ENCODE measurements at regions not wholly inside any gene's neighbourhood (a gene's known extent, or its start where the extent isn't known, plus 50 kb on each side); places are given as distances from the start of the nearest gene placed in this dataset.

DNA sequence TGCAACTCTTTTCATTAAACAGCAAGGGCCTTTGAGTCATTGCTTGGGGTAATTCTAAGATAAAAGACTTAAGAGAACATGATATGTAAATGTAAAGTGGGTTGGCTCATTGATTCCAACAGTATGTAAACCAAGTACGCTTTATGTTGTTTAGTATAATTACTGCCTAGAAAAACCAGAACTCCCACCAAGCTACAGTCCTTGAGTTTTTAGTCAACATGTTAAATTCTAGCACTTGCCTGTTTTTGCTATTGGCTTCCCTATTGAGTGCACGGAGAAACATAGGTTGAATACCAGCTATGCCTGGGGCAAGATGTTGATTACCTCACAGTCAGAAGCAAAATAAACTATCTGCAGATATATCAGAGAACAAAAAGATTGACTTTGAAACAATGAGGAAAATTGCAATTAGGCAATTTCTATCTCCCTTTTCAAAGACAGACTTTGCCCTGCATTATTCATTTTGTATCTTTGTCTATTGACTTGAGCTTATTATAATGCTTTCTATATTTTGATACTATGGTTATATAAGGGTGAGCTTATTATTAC, 179.3 kb downstream of the ZPLD1 start:
- no peak overlapping the region for H3K4me3 ChIP-seq (replicated peaks; ENCODE audit: insufficient read depth, low read length)
- H3K27ac ChIP-seq (replicated peaks), result no peak overlapping the region
- no peak for DNase-seq (ENCODE audit: low read depth in 1 of 2, low spot score in 1 of 2)
- no peak for TF ChIP-seq SPI1 (IDR thresholded peaks at IDR 0.05; ENCODE audit: borderline replicate concordance, low read depth)
- TF ChIP-seq GABPA (IDR thresholded peaks at IDR 0.05; ENCODE audit: low read depth), result no peak
- TF ChIP-seq POLR2AphosphoS5 (IDR thresholded peaks at IDR 0.05; ENCODE audit: low read depth), result no peak
- TF ChIP-seq, protein P1, sequence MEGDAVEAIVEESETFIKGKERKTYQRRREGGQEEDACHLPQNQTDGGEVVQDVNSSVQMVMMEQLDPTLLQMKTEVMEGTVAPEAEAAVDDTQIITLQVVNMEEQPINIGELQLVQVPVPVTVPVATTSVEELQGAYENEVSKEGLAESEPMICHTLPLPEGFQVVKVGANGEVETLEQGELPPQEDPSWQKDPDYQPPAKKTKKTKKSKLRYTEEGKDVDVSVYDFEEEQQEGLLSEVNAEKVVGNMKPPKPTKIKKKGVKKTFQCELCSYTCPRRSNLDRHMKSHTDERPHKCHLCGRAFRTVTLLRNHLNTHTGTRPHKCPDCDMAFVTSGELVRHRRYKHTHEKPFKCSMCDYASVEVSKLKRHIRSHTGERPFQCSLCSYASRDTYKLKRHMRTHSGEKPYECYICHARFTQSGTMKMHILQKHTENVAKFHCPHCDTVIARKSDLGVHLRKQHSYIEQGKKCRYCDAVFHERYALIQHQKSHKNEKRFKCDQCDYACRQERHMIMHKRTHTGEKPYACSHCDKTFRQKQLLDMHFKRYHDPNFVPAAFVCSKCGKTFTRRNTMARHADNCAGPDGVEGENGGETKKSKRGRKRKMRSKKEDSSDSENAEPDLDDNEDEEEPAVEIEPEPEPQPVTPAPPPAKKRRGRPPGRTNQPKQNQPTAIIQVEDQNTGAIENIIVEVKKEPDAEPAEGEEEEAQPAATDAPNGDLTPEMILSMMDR (IDR thresholded peaks at IDR 0.05; ENCODE audit: insufficient read depth, low read length), result no peak
- TF ChIP-seq REST (IDR thresholded peaks at IDR 0.05; ENCODE audit: insufficient replicate concordance, low read depth), result no peak
- no peaks in the 10 kb centered on the region for H3K27me3 ChIP-seq (ENCODE audit: insufficient read depth, poor library complexity, severe bottlenecking)

DNA sequence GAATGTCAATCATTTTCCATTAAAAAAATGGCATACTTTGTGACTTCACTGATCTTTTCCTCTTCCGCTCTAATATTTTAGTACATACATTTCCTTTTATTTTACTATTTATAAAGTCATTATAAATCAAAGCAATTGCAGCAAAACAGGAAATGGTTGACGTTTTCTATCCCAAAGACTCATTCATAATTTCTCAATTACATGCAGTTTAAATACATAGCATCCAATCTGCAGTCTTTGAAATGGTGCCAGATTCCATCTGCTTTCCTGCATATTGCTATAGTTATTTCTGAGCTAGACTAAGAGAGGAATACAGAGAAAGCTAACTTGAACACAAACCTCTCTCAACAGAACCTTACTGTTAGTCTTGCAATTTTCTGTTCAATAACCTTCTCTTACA, 179.8 kb downstream of the ZPLD1 start:
- Histone ChIP-seq H3K4me3 (replicated peaks; ENCODE audit: insufficient read depth, low read length) (no peak overlapping the region), H3K27me3 (ENCODE audit: insufficient read depth, poor library complexity, severe bottlenecking) (no peaks in the 10 kb centered on the region), H3K27ac (replicated peaks) (no peak overlapping the region)
- no peak for DNase-seq (ENCODE audit: low read depth in 1 of 2, low spot score in 1 of 2)
- no peak for TF ChIP-seq SPI1 (IDR thresholded peaks at IDR 0.05; ENCODE audit: borderline replicate concordance, low read depth)

- Histone ChIP-seq H3K27ac (replicated peaks) (no peak overlapping the region), H3K27me3 (ENCODE audit: insufficient read depth, poor library complexity, severe bottlenecking) (no peaks in the 10 kb centered on the region), H3K4me3 (replicated peaks; ENCODE audit: insufficient read depth, low read length) (no peak overlapping the region)
- TF ChIP-seq GABPA (IDR thresholded peaks at IDR 0.05; ENCODE audit: low read depth) (no peak), SPI1 (IDR thresholded peaks at IDR 0.05; ENCODE audit: borderline replicate concordance, low read depth) (no peak), REST (IDR thresholded peaks at IDR 0.05; ENCODE audit: insufficient replicate concordance, low read depth) (no peak), POLR2AphosphoS5 (IDR thresholded peaks at IDR 0.05; ENCODE audit: low read depth) (no peak)
- TF ChIP-seq, protein P1 (IDR thresholded peaks at IDR 0.05; ENCODE audit: insufficient read depth, low read length), result no peak
- DNase-seq (ENCODE audit: low read depth in 1 of 2, low spot score in 1 of 2), result no peak
These were observed 182.6 kb downstream of the ZPLD1 start for GRCh38 chr3:102617381-102617780.

DNA sequence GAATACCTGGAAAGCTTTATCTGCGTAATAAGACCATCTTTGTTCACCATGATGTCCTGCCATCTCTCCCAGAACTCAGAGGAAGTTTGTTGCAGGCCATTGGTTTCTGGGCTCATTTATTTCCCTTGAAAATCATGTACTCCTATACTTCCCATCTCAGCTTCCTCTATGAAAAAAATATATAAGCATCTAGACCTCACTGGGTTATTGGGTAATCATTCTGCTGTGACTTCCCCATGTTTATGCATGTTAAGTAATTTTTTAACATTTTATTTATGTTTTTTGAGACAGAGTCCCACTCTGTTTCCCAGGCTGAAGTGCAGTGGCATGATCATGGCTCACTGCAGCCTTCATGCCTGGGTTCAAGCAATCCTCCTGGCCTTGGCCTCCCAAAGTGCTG, 184.5 kb downstream of the ZPLD1 start:
- no peak overlapping the region for H3K4me3 ChIP-seq (replicated peaks; ENCODE audit: insufficient read depth, low read length)
- TF ChIP-seq POLR2AphosphoS5 (IDR thresholded peaks at IDR 0.05; ENCODE audit: low read depth) (no peak), SPI1 (IDR thresholded peaks at IDR 0.05; ENCODE audit: borderline replicate concordance, low read depth) (peak; percentile 63; the same call in 1 of the 2 replicates)
- no peaks in the 10 kb centered on the region for H3K27me3 ChIP-seq (ENCODE audit: insufficient read depth, poor library complexity, severe bottlenecking)
- H3K27ac ChIP-seq (replicated peaks), result no peak overlapping the region
- DNase-seq (ENCODE audit: low read depth in 1 of 2, low spot score in 1 of 2), result peak; percentile 11 to 17

- no peak overlapping the region for H3K4me3 ChIP-seq (replicated peaks; ENCODE audit: insufficient read depth, low read length)
These were observed 195.1 kb downstream of the ZPLD1 start for GRCh38 chr3:102629943-102630342.

More at GRCh38 chr3:102629943-102630342, 195.1 kb downstream of the ZPLD1 start:
- TF ChIP-seq REST (IDR thresholded peaks at IDR 0.05; ENCODE audit: insufficient replicate concordance, low read depth), result no peak
- no peak for TF ChIP-seq POLR2AphosphoS5 (IDR thresholded peaks at IDR 0.05; ENCODE audit: low read depth)
- TF ChIP-seq GABPA (IDR thresholded peaks at IDR 0.05; ENCODE audit: low read depth), result no peak
- TF ChIP-seq, protein P1 (IDR thresholded peaks at IDR 0.05; ENCODE audit: insufficient read depth, low read length), result no peak
- TF ChIP-seq SPI1 (IDR thresholded peaks at IDR 0.05; ENCODE audit: borderline replicate concordance, low read depth), result no peak
- H3K27ac ChIP-seq (replicated peaks), result no peak overlapping the region
- H3K27me3 ChIP-seq (ENCODE audit: insufficient read depth, poor library complexity, severe bottlenecking), result no peaks in the 10 kb centered on the region
- no peak for DNase-seq (ENCODE audit: low read depth in 1 of 2, low spot score in 1 of 2)

Data from HL-60 (cell line).